Esophagus (tissue), 2 donors: ENCODE measurements at regions not wholly inside any gene's neighbourhood (a gene's known extent, or its start where the extent isn't known, plus 50 kb on each side); places are given as distances from the start of the nearest gene placed in this dataset.

Source experiments
- H3K27ac ChIP-seq, 2 donors: one replicate each; pipeline ENCODE4 v1.5.1; 2013; ENCODE audit warnings: low read depth in 2 of 2, mild to moderate bottlenecking in 2 of 2, inconsistent platforms in 1 of 2, low read length in 1 of 2, moderate library complexity in 1 of 2
- H3K27me3 ChIP-seq, 2 donors: one replicate each; pipeline ENCODE4 v1.6.1; 2013; ENCODE audit warnings: low read length in 2 of 2, control low read depth in 1 of 2, mild to moderate bottlenecking in 1 of 2; ENCODE audit not compliant: insufficient read depth in 2 of 2, control insufficient read depth in 1 of 2
- H3K36me3 ChIP-seq, 2 donors: one replicate each; pipeline ENCODE4 v1.6.1; 2013; ENCODE audit warnings: low read length in 1 of 2; ENCODE audit not compliant: control insufficient read depth in 2 of 2, insufficient read depth in 2 of 2
- H3K4me1 ChIP-seq, 2 donors: one replicate each; pipeline ENCODE4 v1.6.1; 2013; ENCODE audit warnings: low read length in 1 of 2; ENCODE audit not compliant: control insufficient read depth in 2 of 2, insufficient read depth in 2 of 2
- H3K4me3 ChIP-seq, 2 donors: one replicate each; pipeline ENCODE4 v1.5.1; 2013; ENCODE audit warnings: low read length in 2 of 2, mild to moderate bottlenecking in 2 of 2, low read depth in 1 of 2, moderate library complexity in 1 of 2
- H3K9me3 ChIP-seq, 2 donors: one replicate each; pipeline ENCODE4 v1.6.1; 2013; ENCODE audit warnings: mild to moderate bottlenecking in 2 of 2, low read depth in 1 of 2, low read length in 1 of 2, moderate library complexity in 1 of 2; ENCODE audit not compliant: control insufficient read depth in 2 of 2, insufficient read depth in 1 of 2
- WGBS, 2 donors: extraction: QIAGEN DNeasy Blood & Tissue Kit; methylation state at CpG; one replicate each; pipeline ENCODE4 v1.1.7; 2013; 5-methylcytosine and 5-hydroxymethylcytosine counted together
- donor health status: healthy with polysubstance abuse.
- donor health status: Bipolar disorder and iron deficiency.

GRCh38 chr13:103451656-103452055, 385.4 kb upstream of the SLC10A2 start:
- H3K27ac ChIP-seq = no peak overlapping the region
- H3K9me3 ChIP-seq = no peaks in the 10 kb centered on the region
- H3K4me1 ChIP-seq = no peaks in the 10 kb centered on the region
- 54 to 60% methylated on average over 2 of the region's 2 CpGs for WGBS, 2 donors
- H3K36me3 ChIP-seq = no peaks in the 10 kb centered on the region
- no peak overlapping the region for H3K4me3 ChIP-seq
- no peaks in the 10 kb centered on the region for H3K27me3 ChIP-seq

GRCh38 chr13:103443604-103444003, 377.4 kb upstream of the SLC10A2 start:
- WGBS, 2 donors = 79 to 83% methylated on average over 4 of the region's 4 CpGs
- H3K4me3 ChIP-seq = no peak overlapping the region

DNA sequence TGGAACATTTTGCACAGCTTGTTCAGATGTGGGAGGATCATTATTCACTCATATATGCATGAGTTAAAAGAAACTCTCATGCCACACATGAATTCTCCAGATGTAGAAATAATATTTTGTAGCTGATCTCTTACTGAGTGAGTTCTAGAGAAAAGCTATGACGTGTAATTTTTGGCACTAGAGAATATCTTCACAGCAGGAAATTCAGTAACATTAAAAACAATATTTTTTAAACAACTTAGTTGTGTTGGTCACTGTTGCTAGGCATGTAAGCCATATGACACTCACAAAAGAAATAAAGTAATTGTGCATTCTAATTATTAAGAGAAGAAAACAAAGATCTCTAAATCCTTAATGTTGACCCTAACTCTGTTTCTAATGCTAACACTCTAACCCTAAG, 371.4 kb upstream of the SLC10A2 start:
- no peaks in the 10 kb centered on the region for H3K27me3 ChIP-seq
- 35 to 49% methylated on average over 1 of the region's 1 CpG for WGBS, 2 donors
- H3K4me3 ChIP-seq = no peak overlapping the region

More at GRCh38 chr13:103443604-103444003, 377.4 kb upstream of the SLC10A2 start:
- Histone ChIP-seq H3K27me3 (no peaks in the 10 kb centered on the region), H3K36me3 (no peaks in the 10 kb centered on the region), H3K9me3 (no peaks in the 10 kb centered on the region), H3K27ac (no peak overlapping the region), H3K4me1 (no peaks in the 10 kb centered on the region)

GRCh38 chr13:103436057-103436654, 369.9 kb upstream of the SLC10A2 start:
- no peak overlapping the region for H3K27ac ChIP-seq
- H3K9me3 ChIP-seq = no peaks in the 10 kb centered on the region
- no peaks in the 10 kb centered on the region for H3K27me3 ChIP-seq
- H3K36me3 ChIP-seq = no peaks in the 10 kb centered on the region
- 72 to 78% methylated on average over 10 of the region's 10 CpGs for WGBS, 2 donors
- H3K4me1 ChIP-seq = no peaks in the 10 kb centered on the region
- no peak overlapping the region for H3K4me3 ChIP-seq

More for the DNA sequence above, 371.4 kb upstream of the SLC10A2 start:
- H3K36me3 ChIP-seq = no peaks in the 10 kb centered on the region
- H3K27ac ChIP-seq = no peak overlapping the region
- no peaks in the 10 kb centered on the region for H3K9me3 ChIP-seq
- no peaks in the 10 kb centered on the region for H3K4me1 ChIP-seq

DNA sequence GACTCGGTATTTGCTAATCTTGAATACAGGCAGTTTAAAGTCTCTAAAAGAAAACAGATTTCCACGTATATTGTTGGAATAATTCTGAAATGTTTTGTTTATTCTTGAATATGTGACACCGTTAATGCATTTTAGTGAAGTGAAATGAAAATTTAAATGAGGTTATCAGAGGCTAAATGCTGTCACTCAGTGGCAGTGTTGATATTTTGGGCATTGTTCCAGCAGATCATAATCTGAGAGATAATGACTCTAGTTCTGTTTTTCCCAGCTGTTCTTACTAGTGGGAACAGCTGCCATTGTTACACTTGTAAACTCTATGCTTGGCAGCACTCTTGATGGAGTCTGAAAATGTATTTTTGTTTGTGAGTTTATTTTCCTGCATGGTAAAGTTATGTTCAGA, 365.6 kb upstream of the SLC10A2 start:
- no peaks in the 10 kb centered on the region for H3K36me3 ChIP-seq
- H3K4me3 ChIP-seq = no peak overlapping the region
- H3K27ac ChIP-seq = no peak overlapping the region
- 61 to 62% methylated on average over 3 of the region's 3 CpGs for WGBS, 2 donors
- no peaks in the 10 kb centered on the region for H3K4me1 ChIP-seq
- no peaks in the 10 kb centered on the region for H3K27me3 ChIP-seq
- no peaks in the 10 kb centered on the region for H3K9me3 ChIP-seq

- H3K9me3 ChIP-seq = no peaks in the 10 kb centered on the region
- H3K36me3 ChIP-seq = no peaks in the 10 kb centered on the region
- no peaks in the 10 kb centered on the region for H3K27me3 ChIP-seq
- WGBS, 2 donors = 81 to 90% methylated on average over 4 of the region's 4 CpGs
- no peaks in the 10 kb centered on the region for H3K4me1 ChIP-seq
- H3K27ac ChIP-seq = no peak overlapping the region
- no peak overlapping the region for H3K4me3 ChIP-seq
Observed at GRCh38 chr13:103430368-103430767, 364.2 kb upstream of the SLC10A2 start.

DNA sequence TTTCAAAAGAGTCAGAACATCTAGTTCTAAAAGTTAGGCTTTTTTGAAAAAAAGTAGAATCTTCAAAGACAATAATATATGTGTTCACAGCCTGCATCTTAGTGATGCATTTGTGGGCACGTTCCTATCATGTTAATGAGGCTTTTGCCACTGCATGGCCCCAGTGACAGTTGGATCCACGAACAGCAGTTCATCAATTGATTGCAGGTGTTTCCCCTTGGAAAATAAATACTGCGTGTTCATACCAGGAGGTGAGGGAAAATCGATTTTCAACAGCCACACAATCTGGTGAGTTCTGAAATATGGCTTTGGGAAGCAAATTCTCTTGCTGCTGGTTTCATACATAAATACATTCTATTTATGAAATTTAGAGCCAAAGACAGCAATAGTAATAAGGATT, 343.8 kb upstream of the SLC10A2 start:
- Histone ChIP-seq H3K27ac (no peak overlapping the region), H3K4me1 (no peaks in the 10 kb centered on the region), H3K27me3 (no peaks in the 10 kb centered on the region), H3K4me3 (no peak overlapping the region), H3K36me3 (no peaks in the 10 kb centered on the region), H3K9me3 (no peaks in the 10 kb centered on the region)
- 55 to 74% methylated on average over 4 of the region's 4 CpGs for WGBS, 2 donors

- Histone ChIP-seq H3K27me3 (no peaks in the 10 kb centered on the region), H3K36me3 (no peaks in the 10 kb centered on the region), H3K9me3 (no peaks in the 10 kb centered on the region), H3K4me3 (no peak overlapping the region), H3K27ac (no peak overlapping the region), H3K4me1 (no peaks in the 10 kb centered on the region)
- 63 to 76% methylated on average over 5 of the region's 5 CpGs for WGBS, 2 donors
Observed at GRCh38 chr13:103406967-103407366, 340.8 kb upstream of the SLC10A2 start.

DNA sequence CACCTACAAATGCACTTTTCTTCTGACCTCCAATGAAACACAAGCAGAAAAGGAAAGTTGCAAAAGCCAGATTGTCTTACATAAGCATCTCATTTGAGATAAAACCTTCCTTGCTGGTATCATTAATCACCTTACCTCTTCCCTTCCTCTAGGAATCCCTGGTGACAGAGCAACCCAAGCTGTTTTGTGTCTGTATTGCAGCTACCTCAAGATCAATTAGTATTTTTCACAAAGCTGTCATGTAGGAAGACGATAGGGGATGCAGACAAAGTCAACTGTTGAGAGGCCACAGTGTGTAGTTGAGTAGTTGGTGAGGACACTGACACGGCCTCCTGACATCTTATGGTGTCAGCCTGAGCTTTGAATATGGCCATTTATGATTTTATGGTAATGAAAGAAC, 339.1 kb upstream of the SLC10A2 start:
- WGBS, 2 donors = 57 to 59% methylated on average over 2 of the region's 2 CpGs

DNA sequence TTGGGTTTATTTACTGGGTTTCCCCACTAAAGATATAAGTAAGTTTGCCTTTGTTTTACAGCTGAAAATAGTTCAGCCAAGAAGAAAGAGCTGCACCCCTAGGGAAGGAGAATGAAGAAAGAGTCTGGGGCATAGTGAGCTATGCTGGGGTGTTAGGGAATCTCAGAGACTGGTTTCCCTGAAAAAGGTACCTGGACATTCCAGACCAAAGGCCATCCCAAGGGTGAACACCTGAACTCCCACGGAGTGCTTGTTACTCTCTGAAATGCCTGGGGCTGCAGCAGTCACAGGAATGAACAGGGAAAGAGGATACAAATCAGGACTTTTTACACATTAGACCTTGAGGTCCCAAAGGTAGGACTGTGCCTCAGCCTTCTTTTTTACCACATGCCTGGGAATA, 337.6 kb upstream of the SLC10A2 start:
- no peaks in the 10 kb centered on the region for H3K36me3 ChIP-seq
- H3K27ac ChIP-seq = no peak overlapping the region
- 27 to 37% methylated on average over 1 of the region's 1 CpG for WGBS, 2 donors
- no peaks in the 10 kb centered on the region for H3K27me3 ChIP-seq
- H3K4me1 ChIP-seq = no peaks in the 10 kb centered on the region
- no peaks in the 10 kb centered on the region for H3K9me3 ChIP-seq
- H3K4me3 ChIP-seq = no peak overlapping the region

More for the DNA sequence above, 339.1 kb upstream of the SLC10A2 start:
- no peak overlapping the region for H3K4me3 ChIP-seq
- no peaks in the 10 kb centered on the region for H3K36me3 ChIP-seq
- no peaks in the 10 kb centered on the region for H3K4me1 ChIP-seq
- H3K27me3 ChIP-seq = no peaks in the 10 kb centered on the region
- no peaks in the 10 kb centered on the region for H3K9me3 ChIP-seq
- H3K27ac ChIP-seq = no peak overlapping the region
